HepG2 (cell line): ENCODE measurements at regions not wholly inside any gene's neighbourhood (a gene's known extent, or its start where the extent isn't known, plus 50 kb on each side); places are given as distances from the start of the nearest gene placed in this dataset.

Experiments used
- ATAC-seq: fragments of 200-7000 bp; cut with Tn5 transposase; 3 replicates; pipeline ENCODE4 v1.9.1; 2020; ENCODE audit warnings: mild to moderate bottlenecking, moderate library complexity
- BruUV-seq: library from RNA; stranded (reverse); fragments of 400-500 nt; replicated peaks from 2 replicates; lab custom pipeline; 2021; lab: Mats Ljungman, UMichigan
- CTCF ChIA-PET: fragments of 300-600 bp; formaldehyde crosslinking; extraction: SDS; loops from one replicate; lab custom pipeline; 2021; ENCODE audit warnings: low total read pairs, inconsistent platforms, low intra/inter-chr PET ratio; lab: Yijun Ruan, JAX
- POLR2A ChIA-PET: fragments of 350-600 bp; sonication (Branson Sonifier 250); formaldehyde crosslinking; loops from one replicate; lab custom pipeline; 2020; ENCODE audit warnings: antibody characterized with exemption, inconsistent platforms; lab: Yijun Ruan, JAX
- DNase-seq: peaks from one replicate; pipeline ENCODE4 v3.0.0-alpha.2; 2015; ENCODE audit warnings: low spot score
- FAIRE-seq: peaks from 3 replicates; lab custom pipeline; 2011; peaks lifted over from hg19 to GRCh38; lab: Jason Lieb, UNC
- H2AFZ ChIP-seq: one replicate; pipeline ENCODE4 v1.6.1; 2011; ENCODE audit warnings: low read length, inconsistent platforms
- H3K27ac ChIP-seq: fragments of 300-600 bp; 3 replicates; pipeline ENCODE4 v1.8.0; 2011; ENCODE audit warnings: mixed run types, mild to moderate bottlenecking, mixed read lengths, low read length, inconsistent platforms; ENCODE audit not compliant: insufficient read depth; ENCODE audit errors: extremely low read length
- H3K27me3 ChIP-seq, 2 experiments: fragments of 200-600 bp in 1 of 2; 2 replicates in 1 of 2; 3 replicates in 1 of 2; pipeline versions ENCODE4 v1.6.0 to v1.8.0; 2011; ENCODE audit warnings: low read length in 2 of 2, mild to moderate bottlenecking in 2 of 2, moderate library complexity in 2 of 2, inconsistent platforms in 1 of 2; ENCODE audit not compliant: insufficient read depth in 2 of 2, control insufficient read depth in 1 of 2
- H3K36me3 ChIP-seq, 2 experiments: fragments of 200-600 bp in 1 of 2; replicated peaks in 1 of 2; 2 replicates in 1 of 2; 3 replicates in 1 of 2; pipeline versions ENCODE4 v1.5.1 to v1.8.0; 2011; ENCODE audit warnings: low read length in 2 of 2, inconsistent platforms in 1 of 2; ENCODE audit not compliant: insufficient read depth in 2 of 2, control insufficient read depth in 1 of 2
- H3K4me1 ChIP-seq: 2 replicates; pipeline ENCODE4 v1.5.1; 2012; ENCODE audit warnings: low read length, inconsistent platforms; ENCODE audit not compliant: insufficient read depth
- H3K4me2 ChIP-seq: 2 replicates; pipeline ENCODE4 v1.6.0; 2011; ENCODE audit warnings: low read depth, low read length, inconsistent platforms
- H3K4me3 ChIP-seq, 3 experiments: fragments of 200-600 bp in 1 of 3; sonication (generic), shearing (Covaris generic) in 1 of 3; replicated peaks in 1 of 3; 2 replicates each; pipeline ENCODE4 v1.5.1; 2011 to 2016; ENCODE audit warnings: low read length in 3 of 3, inconsistent platforms in 2 of 3, low read depth in 2 of 3, mild to moderate bottlenecking in 2 of 3, control low read depth in 1 of 3, mixed read lengths in 1 of 3; ENCODE audit not compliant: insufficient read depth in 1 of 3
- H3K79me2 ChIP-seq: one replicate; pipeline ENCODE4 v1.6.1; 2011; ENCODE audit warnings: low read length, inconsistent platforms; ENCODE audit not compliant: insufficient read depth
- H3K9ac ChIP-seq: 2 replicates; pipeline ENCODE4 v1.6.0; 2011; ENCODE audit warnings: mild to moderate bottlenecking, low read depth, low read length, inconsistent platforms; ENCODE audit not compliant: insufficient read depth
- H3K9me3 ChIP-seq: 2 replicates; pipeline ENCODE4 v1.5.1; 2012; ENCODE audit warnings: mild to moderate bottlenecking, low read length
- H4K20me1 ChIP-seq: 2 replicates; pipeline ENCODE4 v1.6.0; 2011; ENCODE audit warnings: inconsistent platforms, mild to moderate bottlenecking, low read length, moderate library complexity; ENCODE audit not compliant: insufficient read depth
- NBN ChIP-seq: fragments of 450-650 bp; conservative IDR thresholded peaks from 2 replicates; pipeline ENCODE4 v1.6.1; 2017
- NRL ChIP-seq: sonication (generic); formaldehyde crosslinking; IDR thresholded peaks from 2 replicates; pipeline ENCODE4 v1.5.0; 2020; ENCODE audit warnings: missing genetic modification reagents, mild to moderate bottlenecking, moderate library complexity, borderline replicate concordance
- PHF5A ChIP-seq: IDR thresholded peaks from one replicate; pipeline ENCODE4 v1.6.1; 2018; ENCODE audit warnings: low read depth, missing genetic modification reagents; ENCODE audit not compliant: unreplicated experiment
- PREB ChIP-seq: sonication (generic); formaldehyde crosslinking; IDR thresholded peaks from 2 replicates; pipeline ENCODE4 v1.4.0; 2020; ENCODE audit warnings: missing genetic modification reagents
- SMARCE1 ChIP-seq: fragments of 450-650 bp; IDR thresholded peaks from 2 replicates; pipeline ENCODE4 v1.6.1; 2017; ENCODE audit warnings: borderline replicate concordance
- SP140L ChIP-seq: sonication (generic); formaldehyde crosslinking; IDR thresholded peaks from 2 replicates; pipeline ENCODE4 v1.4.0; 2020; ENCODE audit warnings: missing genetic modification reagents, borderline replicate concordance
- U2AF2 ChIP-seq: fragments of 200-400 bp; formaldehyde crosslinking; IDR thresholded peaks from 2 replicates; pipeline ENCODE4 v1.6.1; 2017; ENCODE audit warnings: low read depth, mild to moderate bottlenecking, low read length
- ZNF17 ChIP-seq: sonication (generic); formaldehyde crosslinking; IDR thresholded peaks from 2 replicates; pipeline ENCODE4 v1.5.0; 2020; ENCODE audit warnings: mild to moderate bottlenecking, missing genetic modification reagents
- ZNF407 ChIP-seq: sonication (generic); formaldehyde crosslinking; IDR thresholded peaks from one replicate; pipeline ENCODE4 v1.5.1; 2020; ENCODE audit warnings: mild to moderate bottlenecking, missing genetic modification reagents; ENCODE audit errors: not compliant biosample characterization
- WGBS: methylation state at CpG from one replicate; pipeline ENCODE4 v1.1.6; 2017; ENCODE audit warnings: low lambda C conversion rate; 5-methylcytosine and 5-hydroxymethylcytosine counted together
- in situ Hi-C: cut with HindIII; loops from 2 replicates; pipeline ENCODE4 v1.10.0; 2017; ENCODE audit warnings: low pct_unique_long_range_greater_than_20kb; ENCODE audit not compliant: extremely low pct_ligation_motif_present
- intact Hi-C: fragments of 100-400 bp; cut with micrococcal nuclease; formaldehyde crosslinking; loops from one replicate; pipeline ENCODE4 v1.10.0; 2022; ENCODE audit not compliant: unreplicated experiment

- ChIA-PET CTCF (interaction anchor here (0.7 to 1.7 kb wide), 5 partner anchors 85 to 577 kb away, joined by 3 to 19 read pairs (median 10); partner anchors contain the start of gene PIGO), POLR2A (interaction anchor here (0.6 to 1.1 kb wide), 3 partner anchors 86 to 358 kb away, joined by 3 to 4 read pairs (median 3); partner anchors contain the start of gene VCP)
- no peaks in the 10 kb centered on the region for H3K9me3 ChIP-seq
- BruUV-seq, result no TSS peak
- no peaks in the 10 kb centered on the region for H3K4me1 ChIP-seq
- no peaks in the 10 kb centered on the region for H4K20me1 ChIP-seq
- peak; percentile 62 for DNase-seq
- H2AFZ ChIP-seq, result no peak overlapping the region
- ATAC-seq, result peak; percentile 100
- WGBS, result 21% methylated on average over 7 of the region's 7 CpGs
- no peak overlapping the region for H3K9ac ChIP-seq
- in situ Hi-C loops, result loop anchor here (5.0 kb wide), 1 partner anchor 143 kb away; a partner anchor contains a TSS
- H3K27me3 ChIP-seq, result no peaks in the 10 kb centered on the region; a peak in 2 of 5 replicates
- peak; percentile 81 for FAIRE-seq
- H3K36me3 ChIP-seq, result no peaks in the 10 kb centered on the region
- no peak overlapping the region for H3K4me3 ChIP-seq
- H3K4me2 ChIP-seq, result no peak overlapping the region
- intact Hi-C loops, result loop anchor here (1.0 to 10.0 kb wide), 4 partner anchors 95 to 575 kb away; partner anchors contain the start of gene PIGO
- H3K79me2 ChIP-seq, result no peaks in the 10 kb centered on the region
- no peak overlapping the region for H3K27ac ChIP-seq
- no peak for TF ChIP-seq PHF5A (CRISPR knock-in tag)
- no peak for TF ChIP-seq NBN
- no peak for TF ChIP-seq PREB
- TF ChIP-seq ZNF407 (CRISPR knock-in tag), result no peak
- TF ChIP-seq SMARCE1, result no peak
- no peak for TF ChIP-seq SP140L (CRISPR knock-in tag)
- TF ChIP-seq ZNF17 (CRISPR knock-in tag), result no peak
- no peak for TF ChIP-seq U2AF2
- TF ChIP-seq NRL, result no peak
Measured at GRCh38 chr9:34899535-34900158, 58.4 kb upstream of the PHF24 start.
